Vagina (tissue), 2 donors: ENCODE measurements at regions not wholly inside any gene's neighbourhood (a gene's known extent, or its start where the extent isn't known, plus 50 kb on each side); places are given as distances from the start of the nearest gene placed in this dataset.
"Not testable (repeated sequence)": the region's sequence is repeated elsewhere in the genome, so short reads cannot be mapped to it uniquely, and the experiment has no call there.

Experiments
- DNase-seq, 2 donors: peaks; one replicate each; pipeline ENCODE4 v3.0.0-alpha.2; 2017; ENCODE audit errors: extremely low spot score in 2 of 2
- H3K27ac ChIP-seq: fragments of 200-600 bp; sonication (generic); one replicate; pipeline ENCODE4 v1.5.1; 2019
- H3K27me3 ChIP-seq: fragments of 200-600 bp; sonication (generic); one replicate; pipeline ENCODE4 v1.5.1; 2019
- H3K36me3 ChIP-seq, 2 donors: fragments of 200-600 bp; sonication (generic); one replicate each; pipeline ENCODE4 v1.5.1; 2017 to 2019
- H3K4me1 ChIP-seq: fragments of 200-600 bp; sonication (generic); one replicate; pipeline ENCODE4 v1.5.1; 2019
- H3K4me3 ChIP-seq, 2 donors: fragments of 200-600 bp; sonication (generic); 1 replicate in 1 of 2; 2 replicates in 1 of 2; pipeline ENCODE4 v1.5.1; 2016 to 2019
- H3K9me3 ChIP-seq: fragments of 200-600 bp; sonication (generic); one replicate; pipeline ENCODE4 v1.5.1; 2019
- CTCF ChIP-seq, 3 experiments: fragments of 450-650 bp in 2 of 3; fragments of 200-600 bp in 1 of 3; sonication (generic) in 1 of 3; IDR thresholded peaks; one replicate each; pipeline ENCODE4 v1.5.1; 2017 to 2019; ENCODE audit warnings: antibody characterized with exemption in 3 of 3, mild to moderate bottlenecking in 2 of 3, moderate library complexity in 2 of 3
- POLR2A ChIP-seq, 2 donors: fragments of 450-650 bp; IDR thresholded peaks; one replicate each; pipeline ENCODE4 v1.6.1; 2017; ENCODE audit warnings: antibody characterized with exemption in 2 of 2, mild to moderate bottlenecking in 2 of 2, moderate library complexity in 2 of 2
- POLR2AphosphoS5 ChIP-seq, 2 donors: sonication (generic); formaldehyde crosslinking; IDR thresholded peaks; one replicate each; pipeline ENCODE4 v1.9.0; 2017; ENCODE audit warnings: antibody characterized with exemption in 2 of 2, mild to moderate bottlenecking in 2 of 2, low read depth in 1 of 2; ENCODE audit not compliant: insufficient read depth in 1 of 2
- intact Hi-C: fragments of 100-400 bp; cut with DNase I; formaldehyde crosslinking; loops from one replicate; pipeline ENCODE4 v1.15.1; 2023

- H3K9me3 ChIP-seq = no peaks in the 10 kb centered on the region
- no peak for DNase-seq
- no peak overlapping the region for H3K27ac ChIP-seq
- no peak overlapping the region for H3K4me3 ChIP-seq
- no peaks in the 10 kb centered on the region for H3K36me3 ChIP-seq
- intact Hi-C loops = no loop called here
- no peaks in the 10 kb centered on the region for H3K27me3 ChIP-seq
- TF ChIP-seq POLR2A (IDR thresholded peaks at IDR 0.05) = no peak
- no peak for TF ChIP-seq CTCF (IDR thresholded peaks at IDR 0.05)
- no peak for TF ChIP-seq POLR2AphosphoS5 (IDR thresholded peaks at IDR 0.05; ENCODE audit: insufficient read depth in 1 of 2, low read depth in 1 of 2)
- H3K4me1 ChIP-seq = no peaks in the 10 kb centered on the region
These were observed 1305.3 kb upstream of the LRRTM3 start for GRCh38 chr10:65620404-65621048.

GRCh38 chr10:65622608-65623007 is 1303.2 kb upstream of the LRRTM3 start:
- intact Hi-C loops = no loop called here
- no peak for DNase-seq

GRCh38 chr10:65628493-65629139 is 1297.2 kb upstream of the LRRTM3 start:
- no peaks in the 10 kb centered on the region for H3K36me3 ChIP-seq
- no peaks in the 10 kb centered on the region for H3K27me3 ChIP-seq
- no peaks in the 10 kb centered on the region for H3K9me3 ChIP-seq
- intact Hi-C loops = no loop called here
- no peak overlapping the region for H3K27ac ChIP-seq
- TF ChIP-seq POLR2A (IDR thresholded peaks at IDR 0.05) (no peak), CTCF (IDR thresholded peaks at IDR 0.05) (no peak), POLR2AphosphoS5 (IDR thresholded peaks at IDR 0.05; ENCODE audit: insufficient read depth in 1 of 2, low read depth in 1 of 2) (no peak)
- H3K4me3 ChIP-seq = no peak overlapping the region
- H3K4me1 ChIP-seq = no peaks in the 10 kb centered on the region
- DNase-seq = no peak

More at GRCh38 chr10:65622608-65623007, 1303.2 kb upstream of the LRRTM3 start:
- Histone ChIP-seq H3K9me3 (no peaks in the 10 kb centered on the region), H3K4me3 (no peak overlapping the region), H3K27ac (no peak overlapping the region), H3K4me1 (no peaks in the 10 kb centered on the region), H3K27me3 (no peaks in the 10 kb centered on the region), H3K36me3 (no peaks in the 10 kb centered on the region)
- TF ChIP-seq POLR2A (IDR thresholded peaks at IDR 0.05) (no peak), POLR2AphosphoS5 (IDR thresholded peaks at IDR 0.05; ENCODE audit: insufficient read depth in 1 of 2, low read depth in 1 of 2) (no peak), CTCF (IDR thresholded peaks at IDR 0.05) (no peak)

GRCh38 chr10:65660006-65660405 is 1265.8 kb upstream of the LRRTM3 start:
- no peak for DNase-seq
- intact Hi-C loops = no loop called here
- no peaks in the 10 kb centered on the region for H3K27me3 ChIP-seq
- TF ChIP-seq POLR2A (IDR thresholded peaks at IDR 0.05) = no peak
- no peak for TF ChIP-seq POLR2AphosphoS5 (IDR thresholded peaks at IDR 0.05; ENCODE audit: insufficient read depth in 1 of 2, low read depth in 1 of 2)
- no peak for TF ChIP-seq CTCF (IDR thresholded peaks at IDR 0.05)
- no peaks in the 10 kb centered on the region for H3K4me1 ChIP-seq
- H3K4me3 ChIP-seq = no peak overlapping the region
- no peaks in the 10 kb centered on the region for H3K9me3 ChIP-seq
- H3K27ac ChIP-seq = no peak overlapping the region
- H3K36me3 ChIP-seq = no peaks in the 10 kb centered on the region

GRCh38 chr10:65670087-65670486 is 1255.7 kb upstream of the LRRTM3 start:
- Histone ChIP-seq H3K4me3 (no peak overlapping the region), H3K36me3 (no peaks in the 10 kb centered on the region), H3K9me3 (no peaks in the 10 kb centered on the region), H3K27me3 (no peaks in the 10 kb centered on the region), H3K27ac (no peak overlapping the region), H3K4me1 (no peaks in the 10 kb centered on the region)
- intact Hi-C loops = no loop called here
- DNase-seq = no peak
- TF ChIP-seq CTCF (IDR thresholded peaks at IDR 0.05) (no peak), POLR2A (IDR thresholded peaks at IDR 0.05) (no peak), POLR2AphosphoS5 (IDR thresholded peaks at IDR 0.05; ENCODE audit: insufficient read depth in 1 of 2, low read depth in 1 of 2) (no peak)

GRCh38 chr10:65670596-65670995 is 1255.2 kb upstream of the LRRTM3 start:
- H3K36me3 ChIP-seq, H3K9me3 ChIP-seq, H3K27ac ChIP-seq, DNase-seq, H3K27me3 ChIP-seq, H3K4me3 ChIP-seq, H3K4me1 ChIP-seq, intact Hi-C loops: not testable (repeated sequence)
